ENCODE measurements at regions not wholly inside any gene's neighbourhood (a gene's known extent, or its start where the extent isn't known, plus 50 kb on each side); places are given as distances from the start of the nearest gene placed in this dataset.
"Not testable (repeated sequence)": the region's sequence is repeated elsewhere in the genome, so short reads cannot be mapped to it uniquely, and the experiment has no call there.

DNA sequence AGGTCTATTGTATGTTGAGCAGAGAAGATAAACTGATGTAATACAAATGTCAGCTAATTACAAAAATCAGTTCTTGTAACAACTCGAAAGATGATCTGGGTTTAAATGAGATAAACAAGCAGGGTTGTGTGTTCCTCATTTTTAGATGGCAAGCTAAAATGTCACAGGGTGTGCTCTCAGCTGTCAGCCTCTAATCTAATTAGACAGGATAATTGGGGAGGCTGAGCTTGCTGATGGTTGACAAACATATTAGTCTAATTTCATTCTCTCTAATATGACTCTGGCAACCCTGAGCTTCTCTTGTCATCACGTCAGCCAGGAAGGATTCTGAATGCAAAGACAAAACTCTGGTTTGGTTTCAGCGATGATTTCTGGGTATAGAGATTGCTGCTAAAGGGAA, 335.3 kb upstream of the KAZN start:
- Mint-ChIP-seq H3K4me1 (ENCODE audit: unreplicated experiment) (peaks cover 29% of the 10 kb centered on the region), H3K27ac (no peak overlapping the region), H3K4me3 (no peak overlapping the region), H3K9me3 (no peaks in the 10 kb centered on the region), H3K36me3 (no peaks in the 10 kb centered on the region), H3K27me3 (peaks cover 37% of the 10 kb centered on the region)
- TF ChIP-seq, protein P1, sequence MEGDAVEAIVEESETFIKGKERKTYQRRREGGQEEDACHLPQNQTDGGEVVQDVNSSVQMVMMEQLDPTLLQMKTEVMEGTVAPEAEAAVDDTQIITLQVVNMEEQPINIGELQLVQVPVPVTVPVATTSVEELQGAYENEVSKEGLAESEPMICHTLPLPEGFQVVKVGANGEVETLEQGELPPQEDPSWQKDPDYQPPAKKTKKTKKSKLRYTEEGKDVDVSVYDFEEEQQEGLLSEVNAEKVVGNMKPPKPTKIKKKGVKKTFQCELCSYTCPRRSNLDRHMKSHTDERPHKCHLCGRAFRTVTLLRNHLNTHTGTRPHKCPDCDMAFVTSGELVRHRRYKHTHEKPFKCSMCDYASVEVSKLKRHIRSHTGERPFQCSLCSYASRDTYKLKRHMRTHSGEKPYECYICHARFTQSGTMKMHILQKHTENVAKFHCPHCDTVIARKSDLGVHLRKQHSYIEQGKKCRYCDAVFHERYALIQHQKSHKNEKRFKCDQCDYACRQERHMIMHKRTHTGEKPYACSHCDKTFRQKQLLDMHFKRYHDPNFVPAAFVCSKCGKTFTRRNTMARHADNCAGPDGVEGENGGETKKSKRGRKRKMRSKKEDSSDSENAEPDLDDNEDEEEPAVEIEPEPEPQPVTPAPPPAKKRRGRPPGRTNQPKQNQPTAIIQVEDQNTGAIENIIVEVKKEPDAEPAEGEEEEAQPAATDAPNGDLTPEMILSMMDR (conservative IDR thresholded peaks at IDR 0.05) = no peak
- no peak for DNase-seq (ENCODE audit: extremely low spot score, unreplicated experiment)

DNA sequence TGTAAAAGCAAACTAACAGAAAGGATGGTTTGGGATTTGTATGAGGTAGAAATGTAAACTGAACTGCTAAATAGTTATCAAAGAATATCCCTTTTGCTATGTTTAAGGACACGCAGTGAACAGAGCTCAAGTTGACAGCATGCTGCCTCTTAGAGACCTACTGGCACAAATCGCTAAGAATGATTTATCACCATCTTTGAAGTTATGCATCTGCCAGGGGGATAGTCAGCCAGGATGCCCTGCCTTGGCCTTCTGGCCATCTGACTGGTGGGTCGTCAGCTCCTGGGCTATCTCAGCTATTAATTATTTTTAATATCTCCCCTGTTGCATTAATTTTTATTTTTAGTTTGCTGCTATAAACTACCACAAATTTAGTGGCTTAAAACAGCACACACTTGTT, 334.8 kb upstream of the KAZN start:
- Mint-ChIP-seq H3K27me3 (peaks cover 37% of the 10 kb centered on the region), H3K36me3 (no peaks in the 10 kb centered on the region), H3K9me3 (no peaks in the 10 kb centered on the region), H3K4me1 (ENCODE audit: unreplicated experiment) (peaks cover 29% of the 10 kb centered on the region), H3K4me3 (no peak overlapping the region), H3K27ac (no peak overlapping the region)
- DNase-seq (ENCODE audit: extremely low spot score, unreplicated experiment) = no peak
- TF ChIP-seq, protein P1 (conservative IDR thresholded peaks at IDR 0.05) = no peak

DNA sequence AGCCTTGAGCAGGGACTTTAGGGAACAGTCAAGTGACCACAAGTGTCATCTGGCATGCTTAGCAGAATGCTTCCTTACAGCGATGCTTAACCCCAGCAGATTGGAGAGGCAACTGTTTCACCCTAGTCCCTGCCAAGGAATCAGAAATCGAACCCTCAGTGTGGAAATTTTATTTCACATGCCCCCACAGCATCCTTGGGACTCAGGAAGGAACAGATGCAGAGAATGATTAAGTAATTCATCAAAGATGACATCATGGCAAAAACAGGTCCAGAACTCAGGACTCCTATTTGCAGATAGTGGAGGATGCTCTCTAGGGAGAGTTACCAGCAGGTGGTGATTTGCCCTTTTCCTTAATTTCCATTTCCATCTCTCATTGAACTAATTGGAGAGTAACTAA, 333.0 kb upstream of the KAZN start:
- TF ChIP-seq, protein P1 (conservative IDR thresholded peaks at IDR 0.05) = no peak
- H3K4me1 Mint-ChIP-seq (ENCODE audit: unreplicated experiment) = peaks cover 20% of the 10 kb centered on the region
- no peak overlapping the region for H3K4me3 Mint-ChIP-seq
- H3K27me3 Mint-ChIP-seq = peaks cover 34% of the 10 kb centered on the region
- H3K27ac Mint-ChIP-seq = no peak overlapping the region
- DNase-seq (ENCODE audit: extremely low spot score, unreplicated experiment) = no peak
- H3K9me3 Mint-ChIP-seq = no peaks in the 10 kb centered on the region
- no peaks in the 10 kb centered on the region for H3K36me3 Mint-ChIP-seq

DNA sequence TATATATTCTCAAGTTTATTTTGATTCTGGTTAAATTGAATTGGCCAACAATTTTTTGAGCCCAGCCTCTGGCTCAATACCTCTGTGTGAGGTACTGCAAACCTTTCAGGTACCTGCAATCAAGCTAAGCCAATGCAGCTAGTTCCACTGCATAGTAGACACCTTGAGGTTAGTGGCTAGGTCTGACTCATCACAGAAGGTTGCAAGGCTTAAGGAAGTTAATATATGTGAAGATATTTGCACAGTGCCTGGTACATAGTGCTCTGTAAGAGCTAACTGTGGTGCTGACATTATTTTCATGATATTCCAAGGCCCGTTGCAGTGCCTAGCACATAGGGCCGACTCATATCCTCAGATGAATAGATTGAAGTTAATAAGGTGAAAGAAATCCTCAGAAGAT, 330.5 kb upstream of the KAZN start:
- Mint-ChIP-seq H3K9me3 (no peaks in the 10 kb centered on the region), H3K4me1 (ENCODE audit: unreplicated experiment) (peaks cover 6% of the 10 kb centered on the region), H3K4me3 (no peak overlapping the region), H3K27me3 (peaks cover 23% of the 10 kb centered on the region), H3K36me3 (no peaks in the 10 kb centered on the region), H3K27ac (no peak overlapping the region)
- no peak for DNase-seq (ENCODE audit: extremely low spot score, unreplicated experiment)
- TF ChIP-seq, protein P1 (conservative IDR thresholded peaks at IDR 0.05) = no peak

DNA sequence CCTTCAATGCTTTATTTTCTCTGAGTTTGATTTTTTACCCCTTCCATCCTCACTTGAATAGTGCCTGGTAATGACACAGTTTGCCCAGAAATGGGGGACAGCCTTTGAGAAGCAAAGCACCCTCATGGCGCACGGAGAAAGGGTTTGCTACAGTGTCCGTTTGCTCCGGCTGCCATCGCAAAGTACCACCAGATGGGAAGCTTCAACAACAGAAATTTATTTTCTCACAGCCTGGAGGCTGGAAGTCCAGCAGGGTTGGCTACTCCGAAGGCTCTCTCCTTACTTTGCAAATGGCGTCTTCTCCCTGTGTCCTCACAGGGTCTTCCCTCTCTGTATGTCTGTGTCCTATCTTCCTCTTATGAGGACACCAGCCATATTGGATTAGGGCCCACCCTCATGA, 327.7 kb upstream of the KAZN start:
- DNase-seq (ENCODE audit: extremely low spot score, unreplicated experiment) = no peak
- no peaks in the 10 kb centered on the region for H3K4me1 Mint-ChIP-seq (ENCODE audit: unreplicated experiment)
- no peak overlapping the region for H3K4me3 Mint-ChIP-seq
- H3K27ac Mint-ChIP-seq = no peak overlapping the region
- TF ChIP-seq, protein P1 (conservative IDR thresholded peaks at IDR 0.05) = no peak
- no peaks in the 10 kb centered on the region for H3K9me3 Mint-ChIP-seq
- peaks cover 13% of the 10 kb centered on the region for H3K27me3 Mint-ChIP-seq
- no peaks in the 10 kb centered on the region for H3K36me3 Mint-ChIP-seq

DNA sequence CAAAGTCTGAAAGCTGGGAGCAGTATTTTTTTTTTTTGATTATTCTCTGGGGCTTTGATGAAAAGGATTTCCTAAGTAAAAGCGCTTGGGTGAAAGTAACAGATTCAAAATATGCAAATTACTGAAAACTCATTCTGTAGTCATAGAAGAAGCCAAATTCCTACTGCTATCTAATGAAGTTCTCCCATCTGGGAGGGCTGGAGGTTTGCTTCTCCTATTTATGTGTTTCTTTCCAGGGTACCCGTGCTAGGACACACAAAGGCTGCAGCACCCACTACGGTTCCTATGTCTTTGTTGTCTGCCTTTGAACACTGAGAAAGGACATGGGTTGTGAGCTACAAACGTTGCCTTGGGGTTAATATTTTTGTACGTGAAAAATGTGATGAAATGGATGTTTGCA, 324.7 kb upstream of the KAZN start:
- H3K27me3 Mint-ChIP-seq = peaks cover 11% of the 10 kb centered on the region
- TF ChIP-seq, protein P1 (conservative IDR thresholded peaks at IDR 0.05) = no peak
- DNase-seq (ENCODE audit: extremely low spot score, unreplicated experiment) = no peak
- H3K36me3 Mint-ChIP-seq = no peaks in the 10 kb centered on the region
- no peaks in the 10 kb centered on the region for H3K4me1 Mint-ChIP-seq (ENCODE audit: unreplicated experiment)
- H3K27ac Mint-ChIP-seq = no peak overlapping the region
- H3K9me3 Mint-ChIP-seq = no peaks in the 10 kb centered on the region
- H3K4me3 Mint-ChIP-seq = no peak overlapping the region

DNA sequence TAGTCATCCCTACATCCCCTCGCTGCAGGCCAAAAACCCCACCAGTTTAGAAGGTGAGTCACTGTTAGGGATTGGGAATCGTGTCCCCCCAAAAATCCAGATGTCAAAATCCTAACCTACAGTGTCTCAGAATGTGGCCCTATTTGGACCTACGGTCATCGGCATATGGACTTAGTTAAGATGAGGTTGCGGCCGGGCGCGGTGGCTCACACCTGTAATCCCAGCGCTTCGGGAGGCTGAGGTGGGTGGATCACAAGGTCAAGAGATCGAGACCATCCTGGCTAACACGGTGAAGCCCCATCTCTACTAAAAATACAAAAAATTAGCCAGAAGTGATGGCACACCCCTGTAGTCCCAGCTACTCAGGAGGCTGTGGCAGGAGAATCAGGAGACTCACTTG, 318.6 kb upstream of the KAZN start:
- not testable (repeated sequence) for DNase-seq (ENCODE audit: extremely low spot score, unreplicated experiment); H3K9me3 Mint-ChIP-seq; H3K36me3 Mint-ChIP-seq; H3K27me3 Mint-ChIP-seq; H3K27ac Mint-ChIP-seq; H3K4me3 Mint-ChIP-seq; H3K4me1 Mint-ChIP-seq (ENCODE audit: unreplicated experiment)

All from type B pancreatic cell (in vitro differentiated cells).